Activated CD4-positive, CD25-positive, alpha-beta regulatory T cell treated with anti-CD3 and anti-CD28 coated beads, Interleukin-2, amount 50 U/mL, for 24 hours (primary cell): ENCODE measurements at regions not wholly inside any gene's neighbourhood (a gene's known extent, or its start where the extent isn't known, plus 50 kb on each side); places are given as distances from the start of the nearest gene placed in this dataset.

Source experiments
- ATAC-seq, 2 donors: fragments of 150-1000 bp; cut with Tn5 transposase; one replicate each; pipeline ENCODE4 v1.10.0; 2021; ENCODE audit warnings: mild to moderate bottlenecking in 1 of 2, moderate library complexity in 1 of 2

- no peak for ATAC-seq
Observed at GRCh38 chr15:72916897-72917296, 133.3 kb upstream of the ADPGK start.

- no peak for ATAC-seq
Observed at GRCh38 chr15:72916378-72916777, 132.8 kb upstream of the ADPGK start.

- ATAC-seq, result no peak
Observed at GRCh38 chr15:72915843-72916242, 132.3 kb upstream of the ADPGK start.

GRCh38 chr15:72912996-72913395 lies 129.4 kb upstream of the ADPGK start:
- ATAC-seq, result no peak

GRCh38 chr15:72912121-72912520 lies 128.6 kb upstream of the ADPGK start:
- no peak for ATAC-seq

- no peak for ATAC-seq
Observed at GRCh38 chr15:72911626-72912025, 128.1 kb upstream of the ADPGK start.

GRCh38 chr15:72908713-72909112 lies 125.2 kb upstream of the ADPGK start:
- ATAC-seq, result no peak

- no peak for ATAC-seq
Observed at GRCh38 chr15:72907733-72908132, 124.2 kb upstream of the ADPGK start.

- no peak for ATAC-seq
Observed at GRCh38 chr15:72902919-72903260, 119.3 kb upstream of the ADPGK start.

- no peak for ATAC-seq
Observed at GRCh38 chr15:72902245-72902918, 118.8 kb upstream of the ADPGK start.

GRCh38 chr15:72892986-72893385 lies 109.4 kb upstream of the ADPGK start:
- no peak for ATAC-seq

GRCh38 chr15:72890043-72890442 lies 106.5 kb upstream of the ADPGK start:
- ATAC-seq, result no peak

GRCh38 chr15:72889545-72889944 lies 106.0 kb upstream of the ADPGK start:
- ATAC-seq, result no peak

- no peak for ATAC-seq
Observed at GRCh38 chr15:72888811-72889210, 105.3 kb upstream of the ADPGK start.

- no peak for ATAC-seq
Observed at GRCh38 chr15:72888211-72888610, 104.7 kb upstream of the ADPGK start.

GRCh38 chr15:72887376-72887775 lies 103.8 kb upstream of the ADPGK start:
- ATAC-seq, result no peak

- no peak for ATAC-seq
Observed at GRCh38 chr15:72884311-72884710, 100.8 kb upstream of the ADPGK start.

GRCh38 chr15:72873379-72874233 lies 90.0 kb upstream of the ADPGK start:
- ATAC-seq, result no peak

- no peak for ATAC-seq
Observed at GRCh38 chr15:72872066-72872845, 88.7 kb upstream of the ADPGK start.

- no peak for ATAC-seq
Observed at GRCh38 chr15:72866866-72867616, 83.5 kb upstream of the ADPGK start.

GRCh38 chr15:72866182-72866581 lies 82.6 kb upstream of the ADPGK start:
- no peak for ATAC-seq

- ATAC-seq, result no peak
Observed at GRCh38 chr15:72865486-72865885, 81.9 kb upstream of the ADPGK start.

GRCh38 chr15:72864681-72865080 lies 81.1 kb upstream of the ADPGK start:
- ATAC-seq, result no peak
